ENCODE measurements at regions not wholly inside any gene's neighbourhood (a gene's known extent, or its start where the extent isn't known, plus 50 kb on each side); places are given as distances from the start of the nearest gene placed in this dataset.
"Not testable (repeated sequence)": the region's sequence is repeated elsewhere in the genome, so short reads cannot be mapped to it uniquely, and the experiment has no call there.

DNA sequence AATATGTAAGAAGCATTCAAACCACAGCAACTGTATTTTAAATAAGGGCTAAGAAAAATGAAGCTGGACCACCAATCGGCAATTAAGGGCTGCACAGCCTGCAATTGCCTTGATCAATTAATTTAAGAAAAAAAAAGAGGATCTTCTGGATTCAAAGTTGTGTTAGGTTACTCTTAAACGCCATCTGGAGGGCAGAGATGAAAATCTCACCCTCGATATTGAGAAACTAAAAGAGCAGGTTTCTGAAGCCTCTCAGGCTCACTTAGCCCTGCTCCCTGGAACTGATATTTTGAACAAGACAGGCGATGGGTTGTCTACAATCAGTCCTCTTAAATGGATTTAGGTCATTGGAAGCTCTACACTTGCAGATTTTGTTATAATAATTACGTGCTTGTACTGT lies 579.4 kb downstream of the GRXCR1 start:
- no peaks in the 10 kb centered on the region for H3K36me3 ChIP-seq (ENCODE audit: control insufficient read depth, insufficient read depth, low read length)
- H2AFZ ChIP-seq, result no peak overlapping the region
- no peaks in the 10 kb centered on the region for H3K9me3 ChIP-seq (ENCODE audit: control insufficient read depth, low read length)
- no peaks in the 10 kb centered on the region for H3K79me2 ChIP-seq
- TF ChIP-seq, protein P1, sequence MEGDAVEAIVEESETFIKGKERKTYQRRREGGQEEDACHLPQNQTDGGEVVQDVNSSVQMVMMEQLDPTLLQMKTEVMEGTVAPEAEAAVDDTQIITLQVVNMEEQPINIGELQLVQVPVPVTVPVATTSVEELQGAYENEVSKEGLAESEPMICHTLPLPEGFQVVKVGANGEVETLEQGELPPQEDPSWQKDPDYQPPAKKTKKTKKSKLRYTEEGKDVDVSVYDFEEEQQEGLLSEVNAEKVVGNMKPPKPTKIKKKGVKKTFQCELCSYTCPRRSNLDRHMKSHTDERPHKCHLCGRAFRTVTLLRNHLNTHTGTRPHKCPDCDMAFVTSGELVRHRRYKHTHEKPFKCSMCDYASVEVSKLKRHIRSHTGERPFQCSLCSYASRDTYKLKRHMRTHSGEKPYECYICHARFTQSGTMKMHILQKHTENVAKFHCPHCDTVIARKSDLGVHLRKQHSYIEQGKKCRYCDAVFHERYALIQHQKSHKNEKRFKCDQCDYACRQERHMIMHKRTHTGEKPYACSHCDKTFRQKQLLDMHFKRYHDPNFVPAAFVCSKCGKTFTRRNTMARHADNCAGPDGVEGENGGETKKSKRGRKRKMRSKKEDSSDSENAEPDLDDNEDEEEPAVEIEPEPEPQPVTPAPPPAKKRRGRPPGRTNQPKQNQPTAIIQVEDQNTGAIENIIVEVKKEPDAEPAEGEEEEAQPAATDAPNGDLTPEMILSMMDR (IDR thresholded peaks at IDR 0.05), result no peak
- H3K9ac ChIP-seq, result no peak overlapping the region
- H3K4me2 ChIP-seq (ENCODE audit: low read length), result no peak overlapping the region
- H3K4me3 ChIP-seq (ENCODE audit: low read depth, low read length), result no peak overlapping the region
- H3K27me3 ChIP-seq (ENCODE audit: control insufficient read depth, insufficient read depth, low read length), result no peaks in the 10 kb centered on the region
- no peak overlapping the region for H3K27ac ChIP-seq
- no peaks in the 10 kb centered on the region for H3K4me1 ChIP-seq

DNA sequence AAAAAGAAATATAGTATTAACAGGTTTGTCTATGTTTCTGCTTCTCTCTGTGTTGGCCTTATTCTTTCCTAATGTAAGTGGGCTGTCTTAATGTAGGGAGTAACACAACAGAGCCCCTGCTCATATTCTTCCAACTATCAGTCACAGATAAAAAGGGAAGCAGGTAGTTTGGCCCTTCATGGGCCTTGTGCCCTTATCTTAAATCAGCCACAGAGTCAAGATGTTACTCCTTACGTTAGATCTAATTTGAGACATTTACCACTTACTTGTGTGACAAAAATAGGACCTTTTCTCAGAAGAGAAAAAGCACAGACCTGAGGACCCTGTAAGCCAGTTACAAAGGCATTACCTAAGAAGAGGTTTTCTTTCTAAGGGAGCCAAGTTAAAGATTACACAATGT lies 589.0 kb downstream of the GRXCR1 start:
- TF ChIP-seq, protein P1 (IDR thresholded peaks at IDR 0.05), result no peak

DNA sequence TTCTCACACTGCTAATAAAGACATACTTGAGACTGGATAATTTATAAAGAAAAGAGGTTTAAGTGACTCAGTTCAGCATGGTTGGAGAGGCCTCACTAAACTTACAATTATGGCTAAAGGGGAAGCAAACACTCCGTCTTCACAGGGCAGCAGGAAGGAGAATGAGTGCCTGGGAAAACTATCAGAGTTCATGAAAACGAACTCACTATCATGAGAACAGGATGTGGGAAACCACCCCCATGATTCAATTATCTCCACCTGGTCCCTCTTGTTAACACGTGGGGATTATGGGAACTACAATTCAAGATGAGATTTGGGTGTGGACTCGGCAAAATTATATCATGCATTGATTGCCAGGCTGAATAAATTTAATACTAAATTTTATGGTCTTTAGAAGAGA lies 592.7 kb downstream of the GRXCR1 start:
- TF ChIP-seq, protein P1 (IDR thresholded peaks at IDR 0.05), result no peak
- Histone ChIP-seq H3K36me3 (ENCODE audit: control insufficient read depth, insufficient read depth, low read length) (no peaks in the 10 kb centered on the region), H3K9me3 (ENCODE audit: control insufficient read depth, low read length) (no peaks in the 10 kb centered on the region), H3K4me1 (no peaks in the 10 kb centered on the region), H2AFZ (no peak overlapping the region), H3K27ac (no peak overlapping the region), H3K9ac (no peak overlapping the region), H3K4me2 (ENCODE audit: low read length) (no peak overlapping the region), H3K4me3 (ENCODE audit: low read depth, low read length) (no peak overlapping the region), H3K79me2 (no peaks in the 10 kb centered on the region), H3K27me3 (ENCODE audit: control insufficient read depth, insufficient read depth, low read length) (no peaks in the 10 kb centered on the region)

More for the DNA sequence above, 589.0 kb downstream of the GRXCR1 start:
- no peaks in the 10 kb centered on the region for H3K36me3 ChIP-seq (ENCODE audit: control insufficient read depth, insufficient read depth, low read length)
- no peak overlapping the region for H3K9ac ChIP-seq
- no peak overlapping the region for H3K4me3 ChIP-seq (ENCODE audit: low read depth, low read length)
- no peak overlapping the region for H3K27ac ChIP-seq
- H3K4me2 ChIP-seq (ENCODE audit: low read length), result no peak overlapping the region
- no peaks in the 10 kb centered on the region for H3K27me3 ChIP-seq (ENCODE audit: control insufficient read depth, insufficient read depth, low read length)
- no peak overlapping the region for H2AFZ ChIP-seq
- H3K79me2 ChIP-seq, result no peaks in the 10 kb centered on the region
- H3K4me1 ChIP-seq, result no peaks in the 10 kb centered on the region
- no peaks in the 10 kb centered on the region for H3K9me3 ChIP-seq (ENCODE audit: control insufficient read depth, low read length)

DNA sequence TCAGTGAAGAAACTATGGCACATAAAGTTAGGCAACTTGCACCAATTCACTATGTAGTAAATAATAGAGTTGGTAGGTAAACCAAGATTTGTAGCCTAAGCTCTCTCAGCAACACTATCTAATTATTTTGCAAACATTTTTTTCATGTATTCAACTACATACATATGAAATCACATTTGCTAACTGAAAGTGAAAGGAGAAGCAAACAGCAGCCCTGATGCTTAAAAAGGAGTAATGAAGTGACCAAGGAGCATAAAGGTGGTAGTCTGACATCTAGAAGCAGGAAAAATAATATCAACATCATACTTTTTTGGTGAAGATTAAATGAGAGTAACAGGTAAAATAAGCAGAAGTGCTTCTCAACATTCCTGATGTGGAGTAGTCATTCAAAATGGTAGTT lies 603.7 kb downstream of the GRXCR1 start:
- Histone ChIP-seq H2AFZ (no peak overlapping the region), H3K4me3 (ENCODE audit: low read depth, low read length) (no peak overlapping the region), H3K9me3 (ENCODE audit: control insufficient read depth, low read length) (no peaks in the 10 kb centered on the region), H3K79me2 (no peaks in the 10 kb centered on the region), H3K27me3 (ENCODE audit: control insufficient read depth, insufficient read depth, low read length) (no peaks in the 10 kb centered on the region), H3K27ac (no peak overlapping the region), H3K36me3 (ENCODE audit: control insufficient read depth, insufficient read depth, low read length) (no peaks in the 10 kb centered on the region), H3K9ac (no peak overlapping the region), H3K4me2 (ENCODE audit: low read length) (no peak overlapping the region), H3K4me1 (no peaks in the 10 kb centered on the region)
- TF ChIP-seq, protein P1 (IDR thresholded peaks at IDR 0.05), result no peak

DNA sequence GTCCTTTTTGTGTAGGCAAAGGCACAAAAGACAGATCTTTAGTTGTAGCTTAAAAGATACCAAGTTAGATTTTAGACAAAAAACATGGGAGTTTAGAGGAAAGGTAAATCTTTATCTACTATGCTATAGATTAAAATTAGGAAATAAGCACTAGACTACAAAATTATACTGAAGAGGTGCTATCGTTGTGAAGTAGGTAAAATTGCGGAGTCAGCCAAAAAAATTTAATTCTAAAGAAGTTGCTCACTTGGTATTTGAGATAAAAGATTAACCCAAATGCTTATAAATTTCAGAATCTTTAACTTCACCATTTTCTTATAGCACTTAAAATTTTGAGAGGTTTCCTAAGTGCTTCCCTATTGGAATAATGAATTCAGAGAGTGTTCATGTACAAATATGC lies 604.1 kb downstream of the GRXCR1 start:
- Histone ChIP-seq H3K4me3 (ENCODE audit: low read depth, low read length) (no peak overlapping the region), H3K27me3 (ENCODE audit: control insufficient read depth, insufficient read depth, low read length) (no peaks in the 10 kb centered on the region), H3K79me2 (no peaks in the 10 kb centered on the region), H3K27ac (no peak overlapping the region), H3K4me2 (ENCODE audit: low read length) (no peak overlapping the region), H3K4me1 (no peaks in the 10 kb centered on the region), H3K9ac (no peak overlapping the region), H2AFZ (no peak overlapping the region), H3K36me3 (ENCODE audit: control insufficient read depth, insufficient read depth, low read length) (no peaks in the 10 kb centered on the region), H3K9me3 (ENCODE audit: control insufficient read depth, low read length) (no peaks in the 10 kb centered on the region)
- TF ChIP-seq, protein P1 (IDR thresholded peaks at IDR 0.05), result no peak

DNA sequence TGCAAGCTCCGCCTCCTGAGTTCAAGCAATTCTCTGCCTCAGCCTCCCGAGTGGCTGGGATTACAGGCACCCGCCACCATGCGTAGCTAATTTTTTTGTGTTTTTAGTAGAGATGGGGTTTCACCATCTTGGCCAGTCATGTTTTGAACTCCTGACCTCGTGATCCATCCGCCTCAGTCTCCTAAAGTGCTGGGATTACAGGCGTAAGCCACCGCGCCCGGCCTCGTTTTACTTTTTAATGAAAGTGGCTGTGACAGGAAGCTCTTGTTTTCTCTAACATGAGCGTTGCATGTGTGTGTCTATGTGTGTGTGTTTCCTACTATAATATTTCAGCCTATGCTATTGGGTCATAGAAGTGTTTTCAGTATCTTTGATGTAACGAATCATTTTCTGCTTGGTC lies 613.3 kb downstream of the GRXCR1 start:
- H3K4me3 ChIP-seq (ENCODE audit: low read depth, low read length); H2AFZ ChIP-seq; H3K9ac ChIP-seq: not testable (repeated sequence)

More for the DNA sequence above, 613.3 kb downstream of the GRXCR1 start:
- not testable (repeated sequence) for H3K36me3 ChIP-seq (ENCODE audit: control insufficient read depth, insufficient read depth, low read length); H3K79me2 ChIP-seq; H3K4me2 ChIP-seq (ENCODE audit: low read length); H3K9me3 ChIP-seq (ENCODE audit: control insufficient read depth, low read length); H3K4me1 ChIP-seq; H3K27me3 ChIP-seq (ENCODE audit: control insufficient read depth, insufficient read depth, low read length); H3K27ac ChIP-seq

All from parathyroid adenoma (tissue), 2 donors.